CD14-positive monocyte (primary cell): ENCODE measurements at regions not wholly inside any gene's neighbourhood (a gene's known extent, or its start where the extent isn't known, plus 50 kb on each side); places are given as distances from the start of the nearest gene placed in this dataset.

Experiments used
- DNase-seq, 3 donors: peaks; one replicate each; pipeline ENCODE4 v3.0.0-alpha.2; 2011 to 2022
- H2AFZ ChIP-seq: 2 replicates; pipeline ENCODE4 v1.6.0; 2012; ENCODE audit warnings: mild to moderate bottlenecking, low read depth, low read length, inconsistent platforms; ENCODE audit not compliant: insufficient read depth, poor library complexity, severe bottlenecking
- H3K27ac ChIP-seq, 2 donors: 1 replicate in 1 of 2; 2 replicates in 1 of 2; pipeline ENCODE4 v1.5.1; 2012 to 2013; ENCODE audit warnings: low read length in 2 of 2, control low read depth in 1 of 2, inconsistent platforms in 1 of 2, low read depth in 1 of 2, mild to moderate bottlenecking in 1 of 2
- H3K27me3 ChIP-seq, 2 donors: one replicate each; pipeline versions ENCODE4 v1.6.0 to v1.6.1; 2011 to 2013; ENCODE audit warnings: low read length in 2 of 2; ENCODE audit not compliant: control insufficient read depth in 2 of 2, insufficient read depth in 2 of 2
- H3K36me3 ChIP-seq, 2 donors: replicated peaks in 1 of 2; 1 replicate in 1 of 2; 2 replicates in 1 of 2; pipeline versions ENCODE4 v1.5.1 to v1.6.1; 2012 to 2013; ENCODE audit warnings: low read length in 2 of 2, control low read depth in 1 of 2, inconsistent platforms in 1 of 2, mild to moderate bottlenecking in 1 of 2; ENCODE audit not compliant: insufficient read depth in 2 of 2, control insufficient read depth in 1 of 2
- H3K4me1 ChIP-seq, 2 donors: 1 replicate in 1 of 2; 2 replicates in 1 of 2; pipeline versions ENCODE4 v1.5.1 to v1.6.1; 2012 to 2013; ENCODE audit warnings: low read length in 2 of 2, control low read depth in 1 of 2, inconsistent platforms in 1 of 2, mild to moderate bottlenecking in 1 of 2, moderate library complexity in 1 of 2; ENCODE audit not compliant: insufficient read depth in 2 of 2, control insufficient read depth in 1 of 2
- H3K4me2 ChIP-seq: replicated peaks from 2 replicates; pipeline ENCODE3; 2012; ENCODE audit warnings: low read length, moderate library complexity, mild to moderate bottlenecking; ENCODE audit not compliant: poor library complexity, severe bottlenecking; ENCODE audit errors: extremely low read depth
- H3K4me3 ChIP-seq, 3 experiments: fragments of 200-600 bp in 1 of 3; sonication (generic) in 1 of 3; replicated peaks in 1 of 3; 1 replicate in 2 of 3; 2 replicates in 1 of 3; pipeline ENCODE4 v1.5.1; 2011 to 2013; ENCODE audit warnings: low read length in 3 of 3, mild to moderate bottlenecking in 3 of 3, control low read depth in 2 of 3, low read depth in 2 of 3, inconsistent platforms in 1 of 3, moderate library complexity in 1 of 3
- H3K79me2 ChIP-seq: 2 replicates; pipeline ENCODE4 v1.6.0; 2012; ENCODE audit warnings: mild to moderate bottlenecking, control low read depth, inconsistent platforms, low read length, moderate library complexity; ENCODE audit not compliant: insufficient read depth
- H3K9ac ChIP-seq: 2 replicates; pipeline ENCODE4 v1.6.0; 2017; ENCODE audit warnings: low read length, mild to moderate bottlenecking; ENCODE audit not compliant: insufficient read depth, poor library complexity, severe bottlenecking
- H3K9me3 ChIP-seq, 2 donors: replicated peaks in 1 of 2; 1 replicate in 1 of 2; 2 replicates in 1 of 2; pipeline versions ENCODE4 v1.5.1 to v1.6.1; 2012 to 2013; ENCODE audit warnings: low read length in 2 of 2, control low read depth in 1 of 2; ENCODE audit not compliant: control insufficient read depth in 1 of 2, insufficient read depth in 1 of 2
- H4K20me1 ChIP-seq: 2 replicates; pipeline ENCODE4 v1.6.0; 2012; ENCODE audit warnings: mild to moderate bottlenecking, low read length, control low read depth, moderate library complexity; ENCODE audit not compliant: insufficient read depth
- H3K27ac Mint-ChIP-seq, 7 donors: one replicate each; pipeline ENCODE4 v1.8.0; 2020; ENCODE audit warnings: mild to moderate bottlenecking in 7 of 7, mixed read lengths in 7 of 7, moderate library complexity in 6 of 7, inconsistent platforms in 2 of 7
- H3K27me3 Mint-ChIP-seq, 3 donors: one replicate each; pipeline ENCODE4 v1.8.0; 2021 to 2022; ENCODE audit warnings: low read depth in 3 of 3, mild to moderate bottlenecking in 3 of 3, mixed read lengths in 3 of 3, moderate library complexity in 3 of 3, inconsistent platforms in 1 of 3
- H3K36me3 Mint-ChIP-seq, 2 donors: one replicate each; pipeline ENCODE4 v1.8.0; 2020; ENCODE audit warnings: mixed read lengths in 2 of 2, inconsistent platforms in 1 of 2, mild to moderate bottlenecking in 1 of 2
- H3K4me1 Mint-ChIP-seq: one replicate; pipeline ENCODE4 v1.8.0; 2020; ENCODE audit warnings: mild to moderate bottlenecking, mixed read lengths
- H3K4me3 Mint-ChIP-seq, 2 donors: one replicate each; pipeline ENCODE4 v1.8.0; 2020; ENCODE audit warnings: mild to moderate bottlenecking in 2 of 2, mixed read lengths in 2 of 2, moderate library complexity in 1 of 2
- H3K9me3 Mint-ChIP-seq, 7 donors: one replicate each; pipeline ENCODE4 v1.8.0; 2020 to 2022; ENCODE audit warnings: mixed read lengths in 7 of 7, mild to moderate bottlenecking in 6 of 7, moderate library complexity in 6 of 7, inconsistent platforms in 2 of 7
- CTCF ChIP-seq: fragments of 200-600 bp; IDR thresholded peaks from one replicate; pipeline ENCODE4 v1.8.0; 2022; ENCODE audit warnings: antibody characterized with exemption, mild to moderate bottlenecking
- WGBS: methylation state at CpG from one replicate; pipeline ENCODE4 v1.1.5; 2013; ENCODE audit warnings: missing lambda C conversion rate; ENCODE audit not compliant: insufficient coverage; 5-methylcytosine and 5-hydroxymethylcytosine counted together
- intact Hi-C, 2 donors: fragments of 100-400 bp; cut with micrococcal nuclease; formaldehyde crosslinking; loops; one replicate each; pipeline versions ENCODE4 v1.15.0 to v1.15.1; 2023

GRCh38 chr13:33575378-33575777, 242.6 kb upstream of the RFC3 start:
- H3K27ac Mint-ChIP-seq, result no peak overlapping the region
- no peaks in the 10 kb centered on the region for H3K36me3 Mint-ChIP-seq
- no CpG with 5 or more reads among the region's 1 CpG for WGBS
- no peak overlapping the region for H3K4me3 Mint-ChIP-seq
- no peaks in the 10 kb centered on the region for H4K20me1 ChIP-seq
- no peak overlapping the region for H3K27ac ChIP-seq
- no peak overlapping the region for H3K4me3 ChIP-seq
- no peak for DNase-seq
- no peaks in the 10 kb centered on the region for H3K27me3 ChIP-seq
- no peaks in the 10 kb centered on the region for H3K79me2 ChIP-seq
- no peaks in the 10 kb centered on the region for H3K4me1 ChIP-seq
- no peak overlapping the region for H3K4me2 ChIP-seq
- no peaks in the 10 kb centered on the region for H3K36me3 ChIP-seq
- H3K9me3 ChIP-seq, result no peaks in the 10 kb centered on the region
- H3K9ac ChIP-seq, result no peak overlapping the region
- H3K27me3 Mint-ChIP-seq, result peaks cover 1 to 3% (median 2%) of the 10 kb centered on the region in 3 donors
- no peaks in the 10 kb centered on the region for H3K4me1 Mint-ChIP-seq
- TF ChIP-seq CTCF, result no peak
- H3K9me3 Mint-ChIP-seq, result peaks cover 0 to 3% (median 0%) of the 10 kb centered on the region in 7 donors
- no peak overlapping the region for H2AFZ ChIP-seq
- intact Hi-C loops, result no loop called here

- TF ChIP-seq CTCF, result no peak
- no CpG with 5 or more reads among the region's 2 CpGs for WGBS
- H3K9me3 Mint-ChIP-seq, result peaks cover 0 to 4% (median 0%) of the 10 kb centered on the region in 7 donors
- Histone ChIP-seq H3K9me3 (no peaks in the 10 kb centered on the region), H3K9ac (no peak overlapping the region), H3K4me3 (no peak overlapping the region), H3K36me3 (no peaks in the 10 kb centered on the region), H4K20me1 (no peaks in the 10 kb centered on the region), H3K27ac (no peak overlapping the region), H3K79me2 (no peaks in the 10 kb centered on the region), H2AFZ (no peak overlapping the region), H3K4me2 (no peak overlapping the region), H3K27me3 (no peaks in the 10 kb centered on the region), H3K4me1 (no peaks in the 10 kb centered on the region)
- H3K4me1 Mint-ChIP-seq, result no peaks in the 10 kb centered on the region
- no peak overlapping the region for H3K27ac Mint-ChIP-seq
- intact Hi-C loops, result no loop called here
- peaks cover 1 to 4% (median 2%) of the 10 kb centered on the region in 3 donors for H3K27me3 Mint-ChIP-seq
- no peak for DNase-seq
- no peaks in the 10 kb centered on the region for H3K36me3 Mint-ChIP-seq
- no peak overlapping the region for H3K4me3 Mint-ChIP-seq
Measured at GRCh38 chr13:33577007-33577406, 240.9 kb upstream of the RFC3 start.
